DMS53 (cell line): ENCODE measurements at regions not wholly inside any gene's neighbourhood (a gene's known extent, or its start where the extent isn't known, plus 50 kb on each side); places are given as distances from the start of the nearest gene placed in this dataset.

Experiments used
- DNase-seq: peaks from one replicate; lab custom pipeline; 2025; lab: John Stamatoyannopoulos, UW

DNA sequence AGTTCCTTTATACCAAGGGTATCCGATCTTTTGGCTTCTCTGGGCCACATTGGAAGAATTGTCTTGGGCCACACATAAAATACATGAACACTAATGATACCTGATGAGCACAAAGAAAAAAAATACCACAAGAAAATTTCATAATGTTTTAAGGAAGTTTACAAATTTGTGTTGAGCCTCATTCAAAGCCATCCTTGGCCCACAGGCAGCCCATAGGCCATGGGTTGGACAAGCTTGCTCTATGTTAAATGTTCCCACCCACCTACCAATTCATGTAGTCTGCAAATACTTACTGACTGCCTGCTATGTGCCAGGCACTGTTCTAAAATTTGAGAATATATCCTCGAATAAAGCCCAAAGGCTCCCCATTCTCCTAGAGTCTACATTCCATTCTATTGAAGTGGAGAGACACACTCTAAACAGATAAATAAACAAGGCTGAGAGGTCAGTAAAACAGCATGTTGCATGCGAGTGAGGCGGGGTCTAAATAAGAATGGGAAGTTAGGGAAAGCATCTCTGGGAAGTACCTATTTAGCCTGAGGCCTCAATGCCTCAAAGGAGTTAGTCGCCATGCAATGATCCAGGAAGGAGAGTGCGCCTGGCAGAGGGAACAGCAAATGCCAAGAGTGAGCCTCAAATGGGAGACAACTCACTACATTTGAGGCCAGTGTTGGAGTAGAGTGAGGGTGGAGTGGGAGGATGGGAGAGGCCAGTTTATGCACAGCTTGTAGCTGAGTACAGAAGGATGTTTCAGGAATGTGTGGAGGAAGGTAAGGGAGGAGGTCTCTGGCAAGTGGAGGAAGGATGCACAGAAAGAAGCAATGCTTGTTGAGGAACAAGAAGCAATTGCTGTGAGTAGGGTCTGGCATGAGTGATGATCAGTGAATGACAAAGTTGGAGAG, 52.5 kb upstream of the CLDN10 start:
- DNase-seq: no peak

DNA sequence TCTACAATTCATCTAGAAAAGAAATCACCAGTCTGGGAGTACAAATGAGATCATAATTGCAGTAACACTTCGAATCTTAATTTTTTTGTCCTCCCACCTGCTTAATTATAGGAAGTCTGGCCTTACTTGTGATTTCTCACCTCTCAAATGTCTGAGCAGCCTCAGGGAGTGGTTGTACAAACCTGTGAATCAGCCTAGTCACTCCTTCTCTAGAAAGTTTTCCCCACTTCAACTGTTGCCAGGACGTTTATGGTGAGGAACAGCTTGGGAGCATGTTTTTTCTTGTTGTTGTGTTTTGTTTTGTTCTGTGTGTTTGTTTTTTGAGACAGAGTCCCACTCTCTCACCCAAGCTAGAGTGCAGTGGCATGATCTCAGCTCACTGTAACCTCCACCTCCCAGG, 50.3 kb upstream of the CLDN10 start:
- DNase-seq: no peak
